ENCODE measurements at regions not wholly inside any gene's neighbourhood (a gene's known extent, or its start where the extent isn't known, plus 50 kb on each side); places are given as distances from the start of the nearest gene placed in this dataset.

DNA sequence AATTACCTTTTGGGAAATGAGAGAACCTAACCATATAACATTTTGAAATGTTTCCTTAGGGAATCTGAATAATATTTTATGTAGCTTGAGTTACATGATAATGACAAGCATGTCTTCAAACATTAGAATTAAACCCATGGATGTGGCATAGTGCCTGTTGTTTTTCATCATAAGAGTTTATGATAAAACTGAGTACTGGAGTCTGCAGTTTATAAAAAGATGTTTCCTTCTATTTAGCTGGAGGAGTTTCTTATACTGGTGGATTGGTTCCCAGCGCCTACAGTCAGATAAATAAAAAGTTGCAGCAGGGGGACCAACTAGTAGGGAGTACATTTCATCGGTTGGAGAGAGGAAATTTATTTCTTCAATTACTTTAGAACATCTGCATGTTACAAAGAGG is 70.1 kb upstream of the PCDH18 start:
- Histone ChIP-seq H3K27ac (no peak overlapping the region), H3K4me1 (no peaks in the 10 kb centered on the region), H3K9me3 (no peaks in the 10 kb centered on the region), H3K36me3 (no peaks in the 10 kb centered on the region), H3K4me3 (no peak overlapping the region), H3K27me3 (no peaks in the 10 kb centered on the region)
- intact Hi-C loops (cut with DNase I), result no loop called here
- DNase-seq (ENCODE audit: low spot score in 2 of 2), result no peak
- TF ChIP-seq, protein P1, sequence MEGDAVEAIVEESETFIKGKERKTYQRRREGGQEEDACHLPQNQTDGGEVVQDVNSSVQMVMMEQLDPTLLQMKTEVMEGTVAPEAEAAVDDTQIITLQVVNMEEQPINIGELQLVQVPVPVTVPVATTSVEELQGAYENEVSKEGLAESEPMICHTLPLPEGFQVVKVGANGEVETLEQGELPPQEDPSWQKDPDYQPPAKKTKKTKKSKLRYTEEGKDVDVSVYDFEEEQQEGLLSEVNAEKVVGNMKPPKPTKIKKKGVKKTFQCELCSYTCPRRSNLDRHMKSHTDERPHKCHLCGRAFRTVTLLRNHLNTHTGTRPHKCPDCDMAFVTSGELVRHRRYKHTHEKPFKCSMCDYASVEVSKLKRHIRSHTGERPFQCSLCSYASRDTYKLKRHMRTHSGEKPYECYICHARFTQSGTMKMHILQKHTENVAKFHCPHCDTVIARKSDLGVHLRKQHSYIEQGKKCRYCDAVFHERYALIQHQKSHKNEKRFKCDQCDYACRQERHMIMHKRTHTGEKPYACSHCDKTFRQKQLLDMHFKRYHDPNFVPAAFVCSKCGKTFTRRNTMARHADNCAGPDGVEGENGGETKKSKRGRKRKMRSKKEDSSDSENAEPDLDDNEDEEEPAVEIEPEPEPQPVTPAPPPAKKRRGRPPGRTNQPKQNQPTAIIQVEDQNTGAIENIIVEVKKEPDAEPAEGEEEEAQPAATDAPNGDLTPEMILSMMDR (IDR thresholded peaks at IDR 0.05), result no peak

DNA sequence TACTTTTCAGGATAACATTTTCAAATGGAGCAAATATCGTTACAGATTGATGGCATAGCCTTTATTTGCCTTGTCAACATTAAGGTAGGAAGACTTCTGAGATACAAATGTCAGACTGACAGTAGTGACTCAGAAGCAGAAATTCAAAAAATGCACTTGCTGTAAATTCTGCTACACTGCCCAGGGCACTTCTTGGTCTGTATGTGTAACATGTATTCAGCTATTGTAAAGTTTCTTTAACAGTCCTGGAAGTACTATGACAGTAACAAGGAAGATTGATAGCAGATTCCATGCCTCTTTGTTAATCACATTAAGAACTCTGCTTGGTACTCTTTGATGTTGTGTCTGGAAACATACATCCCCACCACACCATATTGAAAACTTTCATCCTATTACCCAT is 69.6 kb upstream of the PCDH18 start:
- no peaks in the 10 kb centered on the region for H3K27me3 ChIP-seq
- TF ChIP-seq, protein P1 (IDR thresholded peaks at IDR 0.05), result no peak
- H3K27ac ChIP-seq, result no peak overlapping the region
- intact Hi-C loops (cut with DNase I), result no loop called here
- H3K9me3 ChIP-seq, result no peaks in the 10 kb centered on the region
- DNase-seq (ENCODE audit: low spot score in 2 of 2), result no peak
- H3K4me3 ChIP-seq, result no peak overlapping the region
- no peaks in the 10 kb centered on the region for H3K36me3 ChIP-seq
- H3K4me1 ChIP-seq, result no peaks in the 10 kb centered on the region

DNA sequence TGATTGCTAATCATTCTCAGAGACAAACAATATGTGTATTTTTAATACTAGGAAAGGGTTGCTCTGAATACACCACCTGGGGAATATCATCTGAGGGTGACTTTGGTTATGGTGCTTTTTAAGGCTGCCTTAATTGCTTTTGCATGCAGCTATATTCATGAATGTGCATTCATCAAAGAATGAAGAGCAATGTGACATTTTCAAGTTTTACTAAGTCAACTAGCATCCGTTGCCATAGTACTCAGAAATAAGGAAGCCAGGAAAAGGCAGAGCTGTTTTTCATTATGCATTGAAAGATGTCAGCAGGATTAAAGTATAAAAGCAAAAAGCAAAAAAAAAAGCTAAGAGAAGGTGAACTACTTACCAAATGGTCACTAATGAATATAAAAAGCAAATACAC is 67.4 kb upstream of the PCDH18 start:
- Histone ChIP-seq H3K27me3 (no peaks in the 10 kb centered on the region), H3K36me3 (no peaks in the 10 kb centered on the region), H3K4me3 (no peak overlapping the region), H3K27ac (no peak overlapping the region), H3K4me1 (no peaks in the 10 kb centered on the region), H3K9me3 (no peaks in the 10 kb centered on the region)
- TF ChIP-seq, protein P1 (IDR thresholded peaks at IDR 0.05), result no peak
- intact Hi-C loops (cut with DNase I), result no loop called here
- DNase-seq (ENCODE audit: low spot score in 2 of 2), result no peak

DNA sequence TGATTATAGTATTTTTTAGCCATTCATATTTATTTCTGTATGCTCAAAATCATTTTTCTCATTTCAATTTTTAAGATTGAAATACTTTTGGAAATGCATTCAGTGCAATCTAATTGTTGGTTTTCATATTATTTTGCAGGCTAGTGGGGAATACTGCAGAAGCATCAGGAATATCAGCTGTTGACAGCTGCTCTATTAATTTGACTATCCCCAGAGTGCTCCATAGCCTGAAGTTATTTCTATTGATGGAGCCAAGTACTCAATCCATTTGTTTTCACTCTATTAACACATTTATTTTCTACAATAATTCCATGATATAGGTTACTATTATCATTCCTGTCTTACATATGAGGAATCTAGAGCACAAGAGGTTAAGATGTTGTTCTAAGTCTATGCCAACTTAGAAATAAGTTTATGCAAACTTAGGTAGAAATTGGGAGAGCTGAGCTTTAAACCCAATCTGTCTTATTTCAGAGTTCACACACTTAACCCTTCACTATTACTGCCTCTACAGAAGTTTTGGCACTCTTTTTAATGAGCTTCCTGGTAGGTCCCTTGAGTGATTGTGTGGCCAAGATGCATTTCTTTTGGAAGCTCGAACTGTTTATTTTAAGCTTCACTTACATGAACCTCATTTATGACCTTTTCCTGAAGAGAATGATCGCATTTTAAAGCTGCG is 65.6 kb upstream of the PCDH18 start:
- intact Hi-C loops (cut with DNase I), result no loop called here
- no peak overlapping the region for H3K4me3 ChIP-seq
- no peaks in the 10 kb centered on the region for H3K27me3 ChIP-seq
- no peak overlapping the region for H3K27ac ChIP-seq
- no peaks in the 10 kb centered on the region for H3K4me1 ChIP-seq
- no peaks in the 10 kb centered on the region for H3K36me3 ChIP-seq
- TF ChIP-seq, protein P1 (IDR thresholded peaks at IDR 0.05), result no peak
- DNase-seq (ENCODE audit: low spot score in 2 of 2), result no peak
- no peaks in the 10 kb centered on the region for H3K9me3 ChIP-seq

DNA sequence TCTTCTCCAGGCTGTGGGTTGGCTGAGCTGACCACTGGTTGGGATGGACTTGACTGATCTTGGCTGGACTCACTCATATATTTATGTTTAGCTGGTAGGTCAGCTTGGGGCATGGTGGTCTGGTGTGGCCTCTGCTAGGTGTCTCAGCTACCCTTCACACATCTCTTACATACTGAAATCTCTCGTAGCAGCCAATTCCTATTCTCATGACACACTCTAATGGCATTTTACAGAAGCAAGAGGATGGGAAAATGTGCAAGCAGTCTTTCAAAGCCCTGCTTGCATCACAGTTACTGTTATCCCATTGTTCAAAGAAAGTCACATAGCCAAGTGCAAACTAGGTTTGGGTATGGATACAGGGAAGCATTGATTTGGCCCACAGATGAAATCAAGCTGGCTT is 55.5 kb upstream of the PCDH18 start:
- Histone ChIP-seq H3K4me1 (no peaks in the 10 kb centered on the region), H3K27ac (no peak overlapping the region), H3K36me3 (no peaks in the 10 kb centered on the region), H3K4me3 (no peak overlapping the region), H3K9me3 (no peaks in the 10 kb centered on the region), H3K27me3 (no peaks in the 10 kb centered on the region)
- intact Hi-C loops (cut with DNase I), result no loop called here
- no peak for DNase-seq (ENCODE audit: low spot score in 2 of 2)
- TF ChIP-seq, protein P1 (IDR thresholded peaks at IDR 0.05), result no peak

DNA sequence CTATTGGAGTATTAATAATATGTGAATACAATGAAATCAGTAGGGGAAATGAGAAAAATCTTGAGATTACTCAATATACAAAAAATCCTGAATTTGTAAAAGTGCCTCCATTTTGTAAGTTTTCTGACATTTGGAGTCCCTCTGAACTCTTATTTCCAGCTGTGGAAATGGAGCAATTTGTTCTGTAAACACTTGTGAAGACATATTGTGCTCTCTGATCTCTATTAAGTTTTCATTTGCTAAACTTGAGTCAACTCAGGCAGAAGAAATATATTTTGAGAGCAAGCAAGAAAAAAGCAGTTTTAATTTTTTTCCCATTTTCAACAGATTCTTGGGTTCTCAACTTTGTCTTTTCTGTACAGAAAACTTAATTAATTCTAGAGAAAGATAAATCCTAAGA is 51.4 kb upstream of the PCDH18 start:
- TF ChIP-seq, protein P1 (IDR thresholded peaks at IDR 0.05), result no peak
- Histone ChIP-seq H3K27me3 (no peaks in the 10 kb centered on the region), H3K4me1 (no peaks in the 10 kb centered on the region), H3K27ac (no peak overlapping the region), H3K4me3 (no peak overlapping the region), H3K9me3 (no peaks in the 10 kb centered on the region), H3K36me3 (no peaks in the 10 kb centered on the region)
- intact Hi-C loops (cut with DNase I), result no loop called here
- DNase-seq (ENCODE audit: low spot score in 2 of 2), result no peak

Data from ascending aorta (tissue), 2 donors.